Activated CD4-positive, alpha-beta T cell treated with anti-CD3 and anti-CD28 coated beads, Interleukin-2, amount 50 U/mL, for 1 hour (primary cell): ENCODE measurements at regions not wholly inside any gene's neighbourhood (a gene's known extent, or its start where the extent isn't known, plus 50 kb on each side); places are given as distances from the start of the nearest gene placed in this dataset.

Experiments used
- DNase-seq: peaks from one replicate; pipeline ENCODE4 v3.0.0-alpha.2; 2020

DNA sequence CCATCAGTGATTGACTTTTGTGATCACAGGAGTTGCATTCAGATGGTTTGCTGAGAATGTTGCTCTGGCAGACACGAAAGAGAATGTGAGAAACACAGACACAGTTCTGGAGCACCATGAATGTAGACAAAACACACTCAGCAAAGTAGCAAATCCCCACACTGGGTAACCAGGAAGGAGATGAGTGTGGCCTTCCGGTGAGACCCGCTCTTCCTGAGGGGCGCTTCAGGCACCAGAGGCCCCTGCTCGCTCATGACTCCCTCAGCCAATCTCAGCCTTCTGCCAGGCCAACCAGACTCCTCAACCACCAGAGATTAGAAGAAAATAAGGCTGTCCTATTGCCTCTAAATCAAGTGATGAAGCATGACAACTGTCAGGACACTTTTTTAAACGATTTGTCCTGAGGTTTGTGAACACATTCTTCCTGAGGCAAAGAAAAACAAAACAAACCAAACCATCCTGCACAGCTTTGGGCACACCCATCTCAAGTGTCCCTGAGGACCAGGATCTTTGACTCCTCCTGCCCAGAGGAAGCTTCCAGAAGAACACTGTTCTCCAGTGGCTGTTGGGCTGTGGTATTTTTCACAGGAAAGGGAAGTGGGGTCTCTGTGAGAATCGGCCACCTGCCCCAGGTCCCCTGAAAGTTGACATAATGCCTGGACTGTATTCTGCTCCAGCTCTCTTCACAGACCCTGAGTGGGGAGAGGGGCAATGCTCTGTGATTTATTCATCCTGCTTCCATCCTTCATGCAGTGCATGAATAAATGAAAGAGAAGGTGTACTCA lies 152.8 kb downstream of the BCL11A start:
- DNase-seq: no peak

DNA sequence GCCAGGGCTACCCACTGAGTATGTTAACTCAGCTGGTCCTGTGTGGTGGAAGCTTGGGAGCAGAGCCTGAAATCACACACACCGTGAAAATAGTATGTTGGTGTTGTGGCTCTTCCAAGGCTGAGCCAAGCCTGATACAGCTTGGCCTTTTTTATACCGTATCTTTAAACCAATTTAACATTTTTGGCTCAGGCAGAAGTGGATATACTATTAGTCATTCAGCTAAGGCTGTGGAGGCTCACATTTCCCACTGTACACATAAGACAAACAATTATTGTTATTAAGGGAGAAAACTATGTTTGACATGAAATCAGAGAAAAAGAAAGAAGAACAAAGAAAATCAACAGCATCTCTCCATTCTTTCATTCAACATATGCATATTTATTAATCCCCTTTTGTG lies 159.0 kb downstream of the BCL11A start:
- DNase-seq: no peak

DNA sequence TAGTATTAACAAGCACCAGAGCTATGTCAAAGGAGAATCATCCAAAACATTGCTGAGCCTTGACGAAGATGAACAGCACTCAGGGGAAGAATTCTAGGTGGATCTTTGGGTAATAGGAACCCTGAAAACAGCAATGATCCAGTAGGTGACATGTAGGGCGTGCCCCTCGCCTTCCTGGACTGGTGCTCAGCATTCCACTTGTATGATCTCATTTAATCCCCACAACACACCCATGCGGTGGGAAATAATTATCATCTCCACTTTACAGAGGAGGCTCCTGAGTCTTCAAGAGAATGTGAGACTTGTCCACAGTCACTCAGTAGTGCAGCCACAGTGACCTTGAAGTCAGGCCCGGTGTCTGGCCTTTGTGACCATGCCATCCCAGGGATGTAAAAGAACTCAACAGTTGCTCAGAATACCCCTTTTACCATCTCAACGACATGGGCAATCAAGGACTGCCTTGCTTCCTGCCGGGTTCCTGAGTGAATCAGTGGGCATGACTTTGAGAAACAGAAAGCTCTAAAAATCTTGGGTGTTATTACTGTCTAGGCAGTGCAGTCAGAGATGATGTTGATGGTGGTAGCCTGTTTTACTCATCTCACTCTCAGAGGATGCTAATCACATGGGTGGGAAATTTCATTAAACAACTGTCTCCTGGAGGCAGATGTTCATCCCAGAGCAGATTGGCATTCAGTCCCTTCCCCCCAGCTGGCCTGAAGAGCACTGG lies 161.6 kb downstream of the BCL11A start:
- DNase-seq: no peak

DNA sequence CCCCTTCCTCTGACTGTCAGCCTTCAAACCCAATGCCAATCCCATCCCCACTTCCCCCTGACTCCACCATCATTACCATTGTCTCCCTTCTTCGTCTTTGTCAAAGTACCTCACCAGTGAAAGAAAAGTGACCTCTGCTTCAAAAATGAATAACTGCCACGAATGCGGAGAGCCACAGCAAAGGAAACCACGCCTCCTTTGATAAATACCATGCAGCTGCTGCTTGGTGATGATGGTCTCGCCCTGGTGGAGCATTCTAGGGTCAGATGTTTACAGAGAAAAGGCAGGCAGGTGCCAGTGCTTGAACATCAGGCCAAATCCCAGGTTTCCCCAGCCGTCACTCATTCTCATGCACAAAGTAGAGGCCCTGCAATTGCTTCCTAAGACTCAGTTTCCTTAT lies 162.2 kb downstream of the BCL11A start:
- DNase-seq: no peak

DNA sequence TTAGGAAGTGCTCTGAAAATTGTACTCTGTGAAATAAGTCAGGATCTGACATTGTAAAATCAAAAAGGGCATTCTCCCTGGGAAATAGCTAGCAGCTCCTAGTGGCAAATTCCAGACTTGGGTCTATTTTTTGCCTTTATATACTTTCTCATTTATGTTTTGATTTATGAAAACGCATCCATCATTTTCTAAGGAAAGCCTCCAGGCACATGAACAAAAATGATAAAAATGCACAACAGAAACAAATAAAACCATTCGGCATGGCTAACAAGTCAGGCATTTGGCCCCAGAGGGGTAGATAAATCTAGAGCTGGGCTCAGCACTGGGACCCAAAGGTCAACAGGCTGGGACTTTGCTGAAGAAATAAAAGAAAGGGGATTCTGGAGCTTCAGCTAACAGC lies 167.0 kb downstream of the BCL11A start:
- DNase-seq: no peak

GRCh38 chr2:60385648-60386047 lies 167.8 kb downstream of the BCL11A start:
- DNase-seq: no peak

- no peak for DNase-seq
Observed at GRCh38 chr2:60383401-60384143, 169.9 kb downstream of the BCL11A start.

DNA sequence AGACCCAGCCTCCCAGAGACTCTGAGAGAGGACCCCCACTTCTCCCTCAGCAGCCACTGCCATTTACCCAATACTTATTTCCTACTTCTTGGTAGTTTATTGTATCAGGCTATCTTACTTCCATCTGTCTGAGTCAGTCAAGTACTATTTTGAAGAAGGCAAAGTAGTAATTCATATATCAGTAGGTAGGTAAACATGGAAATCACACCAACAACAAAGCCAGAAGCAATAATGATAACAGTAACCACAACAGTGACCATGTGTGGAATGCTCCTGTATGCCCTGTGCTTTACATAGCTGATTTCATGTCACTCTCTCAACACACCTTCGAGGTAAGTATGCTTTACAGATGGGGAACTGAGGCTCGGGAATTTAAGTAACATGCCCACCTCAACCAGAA lies 173.0 kb downstream of the BCL11A start:
- no peak for DNase-seq

DNA sequence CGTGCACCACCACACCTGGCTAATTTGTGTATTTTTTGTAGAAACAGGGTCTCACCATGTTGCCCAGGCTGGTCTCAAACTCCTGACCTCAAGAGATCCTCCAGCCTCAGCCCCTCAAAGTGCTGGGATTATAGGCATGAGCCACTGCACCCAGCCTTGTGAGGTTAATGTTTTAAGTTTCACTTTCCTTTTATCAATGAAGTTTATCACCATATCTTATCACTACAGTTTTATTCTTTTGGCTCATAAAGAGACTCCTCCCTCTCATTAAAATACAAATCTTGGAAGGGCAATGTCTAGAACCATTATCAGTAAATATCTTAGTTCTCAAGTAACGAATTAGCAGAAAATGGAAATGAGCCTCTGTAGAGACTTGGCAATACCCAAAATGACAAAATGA lies 173.8 kb downstream of the BCL11A start:
- DNase-seq: no peak

GRCh38 chr2:60379216-60379615 lies 174.2 kb downstream of the BCL11A start:
- DNase-seq: no peak

DNA sequence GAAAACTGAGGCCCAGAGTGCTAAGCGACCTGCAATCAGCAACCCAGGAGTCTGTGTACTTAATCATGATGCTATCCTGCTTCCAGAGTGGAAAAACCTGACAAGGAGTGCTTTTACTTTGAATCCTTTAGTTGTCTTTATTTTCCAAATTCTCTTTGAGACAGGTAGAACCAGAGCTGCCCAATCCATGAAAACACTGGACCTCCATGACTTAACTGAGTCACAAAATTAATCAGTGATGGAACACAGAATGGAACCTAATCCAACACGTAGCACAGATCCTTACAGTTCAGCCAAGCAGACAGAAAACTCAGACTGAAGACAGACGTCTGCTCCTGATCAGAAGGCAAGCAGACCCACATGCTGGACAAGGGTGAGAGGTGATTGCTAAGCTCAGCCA lies 175.6 kb downstream of the BCL11A start:
- no peak for DNase-seq

DNA sequence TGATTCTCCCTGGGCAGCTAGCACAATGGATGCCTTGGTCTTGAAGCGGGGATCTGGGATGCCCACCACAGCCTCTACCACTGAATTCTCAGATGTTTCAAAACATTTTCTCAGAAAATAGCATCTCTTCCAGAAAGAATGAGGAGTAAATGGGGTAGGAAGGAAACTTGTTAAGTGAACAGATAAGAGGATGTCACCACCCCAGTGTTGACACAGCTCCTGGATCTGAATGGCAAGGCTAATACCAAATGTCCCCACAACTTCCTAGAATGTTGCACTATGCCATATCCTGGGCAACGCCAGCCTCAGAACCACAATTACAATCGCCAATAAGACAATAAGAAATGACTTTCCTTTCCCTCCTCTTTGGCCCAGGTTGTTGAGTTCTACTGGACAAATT lies 177.2 kb downstream of the BCL11A start:
- no peak for DNase-seq

GRCh38 chr2:60371681-60372080 lies 181.8 kb downstream of the BCL11A start:
- no peak for DNase-seq

DNA sequence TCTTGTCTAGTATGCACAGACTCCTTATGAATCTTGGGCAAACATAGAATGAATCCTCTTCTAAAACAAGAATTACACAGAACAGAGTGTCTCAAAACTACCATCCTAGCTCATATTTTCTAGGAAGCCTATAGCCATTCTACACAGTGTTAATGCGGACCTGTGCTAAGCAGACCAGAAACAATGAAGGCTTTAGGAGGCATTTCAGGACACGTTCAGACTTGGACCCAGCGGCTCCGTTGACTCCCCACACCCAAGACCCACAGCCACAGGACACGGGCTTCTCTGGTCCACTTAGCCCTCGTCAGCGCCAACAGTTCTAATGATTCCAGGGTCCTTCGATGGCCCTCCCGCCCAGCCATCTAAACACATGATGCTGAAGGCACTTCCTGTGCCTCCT lies 182.2 kb downstream of the BCL11A start:
- no peak for DNase-seq

- no peak for DNase-seq
Observed at GRCh38 chr2:60370814-60371213, 182.6 kb downstream of the BCL11A start.

- DNase-seq: no peak
Observed at GRCh38 chr2:60368456-60368855, 185.0 kb downstream of the BCL11A start.

DNA sequence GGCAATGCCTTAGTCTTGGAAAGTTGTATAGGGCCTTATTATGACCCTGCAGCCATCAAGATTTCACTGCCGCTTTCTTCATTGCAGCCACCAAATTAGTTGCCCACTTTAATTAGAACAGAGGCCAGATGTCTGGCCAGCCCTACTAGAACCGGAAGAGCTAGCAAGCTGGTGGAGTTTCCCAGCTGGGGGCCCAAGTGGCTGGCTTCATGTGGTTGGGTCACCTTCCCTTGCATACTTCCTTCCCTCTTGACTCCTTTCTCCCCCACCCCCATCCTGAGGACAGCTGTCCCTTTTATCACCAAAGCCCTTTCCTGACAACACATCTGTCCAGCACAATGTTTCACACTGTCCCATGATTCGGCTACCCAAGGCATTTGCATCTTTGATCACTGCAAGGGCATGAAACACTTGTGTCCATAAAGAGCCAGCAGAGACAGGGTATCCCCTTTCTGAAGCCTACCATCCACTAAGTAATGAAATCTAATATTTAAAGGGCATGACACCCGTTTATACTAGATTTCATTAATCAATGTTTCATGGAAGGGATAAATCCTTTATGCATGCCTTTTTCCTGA lies 187.2 kb downstream of the BCL11A start:
- DNase-seq: no peak

DNA sequence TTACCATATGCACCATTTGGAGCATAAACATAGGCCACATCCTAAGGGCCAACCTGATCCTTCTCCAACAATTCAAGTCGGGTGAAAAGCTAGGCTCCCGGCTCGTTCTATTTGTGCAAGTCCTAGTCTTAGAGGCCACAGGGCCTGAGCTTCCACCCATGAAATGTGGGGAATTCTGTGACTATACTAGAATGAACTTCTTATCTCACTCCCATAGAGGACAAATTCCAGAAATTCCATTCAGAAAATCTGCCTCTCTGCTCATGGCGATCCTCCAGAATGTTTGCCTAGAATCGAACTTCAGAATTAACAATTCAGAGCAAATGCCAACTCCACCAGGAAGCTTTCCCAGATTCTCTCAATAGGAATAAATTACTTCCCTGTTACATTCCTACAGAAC lies 187.9 kb downstream of the BCL11A start:
- no peak for DNase-seq

DNA sequence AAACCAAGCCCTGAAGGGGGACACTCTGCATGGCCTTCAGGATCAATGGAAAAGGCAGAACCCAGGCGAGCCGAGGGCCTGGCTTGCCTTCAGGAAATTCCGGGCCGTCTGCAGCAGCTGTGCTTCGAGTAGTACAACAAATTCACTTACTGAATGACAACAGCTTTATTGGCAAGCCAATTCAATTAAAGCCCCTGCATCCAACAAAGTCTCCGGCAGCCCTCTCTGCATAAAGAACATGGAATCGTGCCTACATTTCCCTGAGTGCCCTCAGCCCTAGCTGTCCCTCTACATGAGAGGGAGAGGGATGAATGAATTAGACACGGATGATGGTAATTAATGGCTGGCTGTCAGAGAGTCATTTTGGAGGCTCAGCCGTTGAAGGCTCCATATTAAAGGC lies 189.0 kb downstream of the BCL11A start:
- DNase-seq: no peak

- DNase-seq: no peak
Observed at GRCh38 chr2:60361498-60361897, 192.0 kb downstream of the BCL11A start.

GRCh38 chr2:60359569-60359968 lies 193.9 kb downstream of the BCL11A start:
- no peak for DNase-seq

GRCh38 chr2:60358476-60358875 lies 195.0 kb downstream of the BCL11A start:
- DNase-seq: no peak

DNA sequence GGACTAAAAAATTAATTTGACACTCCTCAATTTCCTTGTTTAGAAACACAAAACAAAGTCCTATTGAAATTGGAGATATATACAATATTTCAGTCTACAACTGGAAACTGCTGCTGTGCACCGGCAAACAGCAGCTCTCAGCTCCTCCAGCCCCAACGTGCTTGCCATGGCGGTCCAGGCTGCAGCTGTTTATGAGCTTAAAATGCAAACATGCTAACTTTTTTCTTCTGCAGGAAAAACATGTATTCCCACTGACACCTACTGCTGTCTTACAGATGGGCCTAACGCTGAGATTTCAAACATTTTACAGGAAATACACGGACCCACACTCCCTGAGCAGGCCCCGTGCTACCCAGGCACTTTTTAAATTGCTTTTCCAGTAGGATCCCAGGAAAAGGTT lies 195.5 kb downstream of the BCL11A start:
- no peak for DNase-seq

- DNase-seq: no peak
Observed at GRCh38 chr2:60356346-60356745, 197.1 kb downstream of the BCL11A start.
